ENCODE measurements at regions not wholly inside any gene's neighbourhood (a gene's known extent, or its start where the extent isn't known, plus 50 kb on each side); places are given as distances from the start of the nearest gene placed in this dataset.

DNA sequence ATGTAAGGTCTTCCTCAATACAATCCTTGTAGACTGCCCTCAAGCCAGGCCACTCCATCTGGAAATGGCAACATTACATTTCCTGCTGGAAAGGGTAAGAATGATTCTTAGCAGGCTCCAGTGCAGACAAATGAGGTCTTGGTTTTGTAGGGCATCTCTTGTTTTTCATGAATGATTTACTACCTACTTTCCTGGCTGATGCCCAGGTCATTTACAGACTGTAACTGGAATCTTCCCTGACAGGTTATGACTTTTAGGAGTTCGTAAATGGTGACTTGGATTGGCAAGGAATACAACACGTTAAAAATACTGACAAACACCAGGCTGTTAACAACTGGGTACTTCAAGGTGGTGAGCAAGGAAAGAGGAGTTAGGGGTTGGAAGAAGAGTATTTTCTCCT is 510.5 kb upstream of the TNC start:
- no peak for DNase-seq
- no peak overlapping the region for H3K4me3 ChIP-seq
- H3K9me3 ChIP-seq: no peaks in the 10 kb centered on the region
- TF ChIP-seq EP300 (IDR thresholded peaks at IDR 0.05): no peak
- TF ChIP-seq, protein P1, sequence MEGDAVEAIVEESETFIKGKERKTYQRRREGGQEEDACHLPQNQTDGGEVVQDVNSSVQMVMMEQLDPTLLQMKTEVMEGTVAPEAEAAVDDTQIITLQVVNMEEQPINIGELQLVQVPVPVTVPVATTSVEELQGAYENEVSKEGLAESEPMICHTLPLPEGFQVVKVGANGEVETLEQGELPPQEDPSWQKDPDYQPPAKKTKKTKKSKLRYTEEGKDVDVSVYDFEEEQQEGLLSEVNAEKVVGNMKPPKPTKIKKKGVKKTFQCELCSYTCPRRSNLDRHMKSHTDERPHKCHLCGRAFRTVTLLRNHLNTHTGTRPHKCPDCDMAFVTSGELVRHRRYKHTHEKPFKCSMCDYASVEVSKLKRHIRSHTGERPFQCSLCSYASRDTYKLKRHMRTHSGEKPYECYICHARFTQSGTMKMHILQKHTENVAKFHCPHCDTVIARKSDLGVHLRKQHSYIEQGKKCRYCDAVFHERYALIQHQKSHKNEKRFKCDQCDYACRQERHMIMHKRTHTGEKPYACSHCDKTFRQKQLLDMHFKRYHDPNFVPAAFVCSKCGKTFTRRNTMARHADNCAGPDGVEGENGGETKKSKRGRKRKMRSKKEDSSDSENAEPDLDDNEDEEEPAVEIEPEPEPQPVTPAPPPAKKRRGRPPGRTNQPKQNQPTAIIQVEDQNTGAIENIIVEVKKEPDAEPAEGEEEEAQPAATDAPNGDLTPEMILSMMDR (IDR thresholded peaks at IDR 0.05): no peak
- no peak for TF ChIP-seq POLR2AphosphoS5 (IDR thresholded peaks at IDR 0.05)
- TF ChIP-seq POLR2A (IDR thresholded peaks at IDR 0.05): no peak
- 67 to 70% methylated on average over 2 of the region's 2 CpGs for WGBS, 2 donors
- H3K27me3 ChIP-seq: no peaks in the 10 kb centered on the region
- no peaks in the 10 kb centered on the region for H3K4me1 ChIP-seq
- ATAC-seq (ENCODE audit: low FRiP score in 2 of 2): no peak
- H3K27ac ChIP-seq: no peak overlapping the region
- H3K36me3 ChIP-seq: no peaks in the 10 kb centered on the region

DNA sequence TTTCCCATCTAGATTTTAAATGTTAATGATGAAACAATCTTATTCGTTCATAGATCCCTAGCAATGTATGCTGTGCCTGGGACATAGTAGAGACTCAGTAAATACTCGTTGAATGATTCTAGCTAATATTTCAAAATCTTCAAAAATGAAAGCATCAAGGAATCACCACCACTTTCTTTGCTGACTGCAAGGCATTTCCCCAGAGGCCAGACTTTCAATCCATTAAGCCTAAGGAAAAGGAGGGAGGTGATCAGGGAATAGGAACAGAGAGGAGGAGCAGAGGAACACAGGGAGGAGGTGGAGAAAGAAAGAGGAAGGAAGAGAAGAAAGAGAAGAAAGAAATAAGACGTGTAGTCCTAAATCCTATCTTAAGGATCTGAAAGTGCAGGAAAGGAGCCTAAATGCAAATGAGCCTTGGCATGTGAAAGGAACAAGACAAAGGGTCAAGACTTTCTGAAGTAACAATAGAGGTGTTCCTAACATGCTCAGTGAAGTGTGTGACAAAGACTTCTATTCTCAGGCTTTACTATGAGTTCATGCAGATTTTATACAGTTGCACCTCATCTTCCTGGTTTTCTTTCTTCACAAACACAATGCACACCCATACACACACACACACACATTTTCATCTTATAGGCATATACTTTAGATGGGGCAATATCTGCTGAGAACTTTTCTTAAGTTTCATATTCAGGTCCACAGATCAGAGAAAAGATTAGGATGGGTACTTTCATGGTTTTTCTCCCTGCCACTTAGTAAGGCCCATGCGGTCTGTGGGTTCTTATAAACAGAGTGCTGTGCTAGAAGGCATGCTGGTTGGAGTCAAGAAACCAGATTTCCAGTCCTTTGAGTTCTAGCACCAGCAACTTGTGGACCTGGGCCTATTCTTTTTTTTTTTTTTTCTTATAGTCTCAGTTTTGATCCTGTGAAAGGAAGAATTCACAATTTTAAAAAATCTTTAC is 512.2 kb upstream of the TNC start:
- no peaks in the 10 kb centered on the region for H3K4me1 ChIP-seq
- TF ChIP-seq POLR2AphosphoS5 (IDR thresholded peaks at IDR 0.05): no peak
- no peak for TF ChIP-seq EP300 (IDR thresholded peaks at IDR 0.05)
- TF ChIP-seq, protein P1 (IDR thresholded peaks at IDR 0.05): no peak
- no peak for TF ChIP-seq POLR2A (IDR thresholded peaks at IDR 0.05)
- ATAC-seq (ENCODE audit: low FRiP score in 2 of 2) (no peak), DNase-seq (no peak)
- H3K4me3 ChIP-seq: no peak overlapping the region
- no peaks in the 10 kb centered on the region for H3K27me3 ChIP-seq
- H3K9me3 ChIP-seq: no peaks in the 10 kb centered on the region
- H3K27ac ChIP-seq: no peak overlapping the region
- no peaks in the 10 kb centered on the region for H3K36me3 ChIP-seq
- 59 to 70% methylated on average over 4 of the region's 4 CpGs for WGBS, 2 donors

GRCh38 chr9:115632391-115632790 is 514.4 kb upstream of the TNC start:
- Histone ChIP-seq H3K4me3 (no peak overlapping the region), H3K27me3 (no peaks in the 10 kb centered on the region), H3K36me3 (no peaks in the 10 kb centered on the region), H3K4me1 (no peaks in the 10 kb centered on the region), H3K9me3 (no peaks in the 10 kb centered on the region), H3K27ac (no peak overlapping the region)
- 88% methylated on average over 7 of the region's 7 CpGs for WGBS, 2 donors
- no peak for ATAC-seq (ENCODE audit: low FRiP score in 2 of 2)
- TF ChIP-seq EP300 (IDR thresholded peaks at IDR 0.05) (no peak), POLR2AphosphoS5 (IDR thresholded peaks at IDR 0.05) (no peak), POLR2A (IDR thresholded peaks at IDR 0.05) (no peak)
- TF ChIP-seq, protein P1 (IDR thresholded peaks at IDR 0.05): no peak
- DNase-seq: no peak

DNA sequence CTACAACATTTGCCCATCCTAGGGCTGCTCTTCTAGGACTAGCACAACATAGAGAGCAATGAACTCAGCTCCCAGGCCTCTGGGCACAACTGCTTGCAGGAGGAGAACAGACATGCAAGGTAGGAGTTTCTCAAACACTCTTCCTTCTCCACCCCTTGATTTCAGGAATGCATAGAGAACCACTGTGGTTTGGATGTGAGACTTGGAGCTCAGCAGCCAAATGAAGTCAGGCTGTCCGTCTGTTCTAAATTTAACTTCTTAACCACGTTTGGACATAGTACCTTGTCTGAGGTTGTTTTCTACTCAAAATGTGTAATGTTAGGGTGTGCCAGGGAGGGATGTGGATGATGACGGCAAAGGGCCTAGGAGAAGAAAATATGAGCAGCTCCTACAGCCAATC is 515.1 kb upstream of the TNC start:
- 79 to 81% methylated on average over 3 of the region's 3 CpGs for WGBS, 2 donors
- ATAC-seq (ENCODE audit: low FRiP score in 2 of 2): peak in 1 of 2 donors; percentile 53

More for the DNA sequence above, 515.1 kb upstream of the TNC start:
- no peak overlapping the region for H3K4me3 ChIP-seq
- H3K36me3 ChIP-seq: no peaks in the 10 kb centered on the region
- no peaks in the 10 kb centered on the region for H3K4me1 ChIP-seq
- H3K9me3 ChIP-seq: no peaks in the 10 kb centered on the region
- no peak overlapping the region for H3K27ac ChIP-seq
- no peaks in the 10 kb centered on the region for H3K27me3 ChIP-seq
- TF ChIP-seq POLR2AphosphoS5 (IDR thresholded peaks at IDR 0.05) (no peak), EP300 (IDR thresholded peaks at IDR 0.05) (no peak), POLR2A (IDR thresholded peaks at IDR 0.05) (no peak)
- TF ChIP-seq, protein P1 (IDR thresholded peaks at IDR 0.05): no peak
- DNase-seq: no peak

All from upper lobe of left lung (tissue), 6 donors.